HG03457 (cell line): ENCODE measurements at regions not wholly inside any gene's neighbourhood (a gene's known extent, or its start where the extent isn't known, plus 50 kb on each side); places are given as distances from the start of the nearest gene placed in this dataset.

Experiments
- ATAC-seq: cut with Tn5 transposase; IDR thresholded peaks from one replicate; pipeline ENCODE4 v1.9.1; 2021; ENCODE audit warnings: moderate number of reproducible peaks; ENCODE audit not compliant: unreplicated experiment

DNA sequence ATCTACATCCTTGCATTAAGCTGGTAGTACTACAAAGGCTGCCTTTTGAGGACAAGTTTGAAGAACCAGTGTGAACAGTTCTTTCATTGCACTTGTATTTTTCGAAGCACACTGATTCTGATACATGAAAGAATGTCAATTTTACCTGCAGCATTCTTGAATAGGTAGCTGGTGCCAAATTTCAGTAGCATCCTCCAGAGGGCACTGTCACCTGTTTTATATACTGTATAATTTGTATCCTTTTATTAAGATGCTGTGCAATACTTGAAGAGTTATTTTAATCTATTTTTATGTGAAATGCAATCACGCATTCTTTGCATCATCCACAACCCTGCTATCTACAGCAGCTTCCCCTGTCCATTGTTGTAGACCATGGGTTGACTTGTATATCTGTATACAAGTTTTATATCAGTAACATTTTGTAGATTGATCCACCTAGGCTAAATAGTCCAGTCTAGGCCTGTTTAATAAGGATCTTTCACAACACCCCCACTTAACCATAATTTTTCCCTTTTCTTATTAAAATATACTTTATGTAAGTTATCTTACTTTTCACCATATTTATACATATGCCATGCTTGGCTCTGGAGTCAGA lies 325.7 kb downstream of the PCDH7 start:
- ATAC-seq: no peak

DNA sequence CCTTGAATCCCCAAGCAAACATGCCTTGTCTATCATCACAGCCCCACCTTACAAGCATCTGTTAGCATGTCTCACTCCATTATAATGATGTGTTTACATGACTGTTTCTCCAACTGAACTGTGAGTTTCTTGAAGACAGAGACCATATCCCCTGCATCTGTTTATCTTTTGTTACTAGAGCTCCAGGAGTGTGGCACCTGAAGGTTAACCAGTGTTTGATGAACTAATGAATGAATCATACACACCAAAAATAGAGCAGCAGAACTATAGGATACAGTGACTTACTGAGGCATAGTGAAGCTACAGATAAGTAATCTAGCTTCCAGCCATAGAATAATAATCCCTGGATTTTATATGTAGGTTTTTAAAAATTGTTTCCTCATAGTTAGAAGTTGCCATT lies 331.0 kb downstream of the PCDH7 start:
- ATAC-seq: no peak

DNA sequence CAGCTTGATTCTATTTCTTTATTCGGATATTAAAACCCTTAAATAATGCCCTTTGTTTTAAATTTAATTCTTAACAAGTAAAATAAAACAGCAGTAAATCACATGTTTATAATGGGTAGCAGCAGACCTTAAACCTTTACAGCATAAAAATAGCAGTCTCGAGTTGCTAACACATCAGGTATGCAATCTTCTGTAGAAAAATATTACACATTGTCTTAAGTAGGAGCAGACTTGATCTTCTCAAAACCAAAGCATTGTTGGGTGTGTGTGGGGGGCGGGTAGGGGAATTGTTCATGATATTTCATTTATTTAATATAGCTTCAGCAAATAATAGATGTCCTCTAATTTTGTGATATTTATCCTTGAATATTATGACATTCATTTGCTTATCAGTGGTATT lies 331.4 kb downstream of the PCDH7 start:
- ATAC-seq: no peak

DNA sequence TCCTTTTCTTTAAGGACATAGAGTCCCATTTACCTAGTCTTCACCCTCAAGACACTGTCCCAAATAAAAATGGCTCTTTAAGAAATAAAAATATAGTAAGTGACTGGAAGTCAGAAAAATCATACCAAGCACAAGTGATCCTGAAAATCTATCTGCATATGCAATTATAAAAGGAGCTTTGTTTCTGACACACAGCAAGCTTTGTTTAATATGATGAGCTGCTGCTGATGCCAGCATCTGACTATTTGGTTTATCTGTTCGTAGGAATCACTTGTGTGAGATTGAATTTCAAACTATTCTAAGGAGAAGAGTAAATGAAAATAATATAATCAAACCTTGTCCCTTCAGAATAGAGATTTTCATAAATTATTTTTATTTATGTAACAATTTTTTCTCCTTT lies 332.4 kb downstream of the PCDH7 start:
- ATAC-seq: no peak

DNA sequence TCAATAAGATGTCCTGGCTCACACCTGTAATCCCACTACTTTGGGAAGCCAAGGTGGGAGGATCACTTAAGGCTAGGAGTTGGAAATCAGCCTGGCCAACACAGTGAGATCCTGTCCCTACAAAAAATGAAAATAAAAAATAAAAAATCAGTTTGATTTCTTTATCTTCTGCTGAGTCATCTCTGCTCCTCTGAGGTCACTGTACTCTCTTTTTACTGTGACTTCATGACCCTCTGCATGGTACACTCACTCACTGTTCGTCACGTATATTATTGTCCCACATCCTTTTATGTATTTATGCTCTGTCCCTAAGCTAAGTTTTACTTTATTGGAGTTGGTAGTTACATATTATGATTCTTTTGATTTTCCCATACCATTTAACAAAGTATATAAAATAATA lies 333.3 kb downstream of the PCDH7 start:
- ATAC-seq: no peak

DNA sequence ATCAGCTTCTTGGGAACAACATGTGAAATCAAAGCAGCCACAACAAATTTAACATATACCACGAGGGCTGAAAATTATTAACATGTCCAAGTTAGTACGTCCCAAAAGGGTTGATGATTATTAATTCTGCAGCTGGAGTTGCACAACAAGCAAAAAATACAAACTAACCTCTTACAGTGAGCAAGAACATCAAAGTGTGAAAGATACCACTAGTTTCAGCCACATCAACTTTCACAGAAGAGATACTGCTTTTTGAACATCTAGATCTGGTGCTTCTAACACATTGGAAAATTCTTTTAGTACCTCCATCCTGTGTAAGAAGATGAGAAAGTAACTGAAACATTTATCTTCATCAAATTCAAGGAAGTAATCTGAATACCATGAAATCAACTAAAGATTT lies 334.1 kb downstream of the PCDH7 start:
- ATAC-seq: no peak

DNA sequence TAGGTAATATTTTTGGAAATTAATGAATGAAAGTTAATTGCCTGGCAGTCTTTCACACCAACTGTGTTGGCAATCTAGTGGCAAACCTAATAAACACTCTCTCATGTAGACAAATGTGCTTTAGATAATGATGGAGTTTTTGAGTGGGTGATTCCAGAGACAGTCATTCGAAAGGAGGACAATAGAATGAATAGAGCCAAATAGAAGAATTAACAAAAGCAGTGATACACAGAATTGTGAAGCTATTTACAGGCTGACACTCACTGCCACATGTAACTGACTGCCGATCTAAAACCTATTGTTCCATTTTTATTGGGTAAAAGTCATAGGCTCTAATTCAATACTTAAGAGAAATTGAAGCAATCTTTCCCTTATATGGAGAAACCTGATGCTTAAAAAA lies 338.5 kb downstream of the PCDH7 start:
- ATAC-seq: no peak

DNA sequence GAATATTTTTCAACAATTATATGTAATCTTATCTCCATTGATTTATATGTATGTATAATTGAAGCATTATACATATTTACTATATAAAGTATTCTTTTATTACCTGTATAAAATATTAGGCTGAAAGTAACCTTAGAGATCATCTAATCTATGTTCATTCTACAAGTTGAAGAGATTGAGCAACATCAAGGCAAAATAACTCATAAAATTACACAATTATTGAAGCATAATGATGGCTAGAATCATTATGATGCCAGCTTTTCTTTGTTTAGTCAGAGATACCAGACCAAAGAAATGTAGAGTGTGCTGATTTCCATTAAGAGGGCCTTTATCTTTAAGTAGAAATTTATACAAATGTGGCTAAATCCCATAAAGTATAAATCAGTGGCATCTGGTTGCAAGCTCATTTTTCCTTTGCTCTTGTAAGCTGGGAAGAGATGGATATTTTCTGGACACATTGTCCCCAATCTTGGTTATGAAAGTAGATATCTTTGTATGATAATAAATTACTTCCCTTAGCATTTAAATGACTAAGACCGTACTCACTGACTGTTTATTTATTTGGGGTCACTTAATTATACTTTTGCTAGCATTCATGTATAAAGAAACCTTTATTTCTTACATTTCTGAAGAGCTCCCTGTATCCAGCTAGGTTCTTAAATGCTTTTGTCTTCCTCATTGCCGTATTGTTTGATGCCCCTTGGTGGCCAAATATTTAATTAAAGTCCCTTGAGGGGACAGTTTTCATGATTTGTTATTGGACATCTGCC lies 339.8 kb downstream of the PCDH7 start:
- no peak for ATAC-seq

DNA sequence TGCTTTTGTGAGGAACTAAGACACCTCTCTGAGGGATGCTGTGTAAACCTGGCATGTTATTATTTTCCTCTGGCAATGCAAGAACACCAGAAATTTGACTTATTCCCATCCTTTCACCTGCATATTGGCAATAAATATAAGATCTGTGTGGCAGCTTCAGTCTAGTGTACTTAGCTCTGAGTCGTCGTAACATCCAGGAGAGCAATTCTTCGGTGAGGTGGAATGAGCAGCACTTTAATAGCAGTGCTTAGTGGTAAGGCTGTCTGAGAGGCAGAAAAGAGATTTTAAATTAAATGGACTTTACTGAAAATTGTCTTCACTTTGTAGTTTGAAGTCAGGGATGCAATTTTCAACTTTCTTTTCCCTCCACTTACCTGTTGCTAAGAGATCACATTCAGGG lies 344.9 kb downstream of the PCDH7 start:
- ATAC-seq: no peak

DNA sequence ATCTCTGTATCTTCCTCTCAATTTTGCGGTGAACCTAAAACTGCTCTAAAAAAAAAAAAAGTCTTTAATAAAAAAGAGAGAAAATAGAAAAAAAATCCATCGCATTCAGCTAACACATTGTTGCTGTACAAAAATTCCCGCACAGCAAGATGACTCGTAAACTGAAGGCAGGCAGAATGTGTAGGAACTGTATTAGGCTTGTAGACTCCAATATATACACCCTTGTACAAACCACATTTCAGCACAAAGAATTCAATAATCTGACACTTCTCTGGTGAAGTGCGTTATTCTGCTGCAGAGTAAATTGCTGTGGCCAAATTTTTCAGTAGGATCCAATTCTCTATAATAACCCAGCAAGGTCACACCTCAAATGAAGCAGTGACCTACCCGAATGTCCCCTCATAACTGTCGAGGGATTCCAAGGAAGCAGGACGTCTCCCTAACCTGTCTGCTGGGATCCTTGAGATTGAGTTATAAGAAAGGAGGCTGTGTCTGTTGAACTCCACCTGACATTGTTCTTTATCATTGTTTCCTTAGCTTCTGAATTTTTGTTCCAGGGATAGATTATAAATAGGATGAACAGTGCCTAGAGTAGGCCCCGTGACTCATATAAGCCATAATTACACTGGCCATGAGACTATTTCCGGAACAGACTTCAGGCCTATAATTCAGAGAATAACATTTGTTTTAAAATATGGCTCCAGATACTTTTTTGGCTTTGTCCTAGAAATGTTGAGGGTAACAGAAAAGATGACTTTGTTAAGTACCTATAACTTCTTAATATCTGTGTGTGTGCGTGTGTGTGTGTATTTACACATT lies 348.3 kb downstream of the PCDH7 start:
- no peak for ATAC-seq

DNA sequence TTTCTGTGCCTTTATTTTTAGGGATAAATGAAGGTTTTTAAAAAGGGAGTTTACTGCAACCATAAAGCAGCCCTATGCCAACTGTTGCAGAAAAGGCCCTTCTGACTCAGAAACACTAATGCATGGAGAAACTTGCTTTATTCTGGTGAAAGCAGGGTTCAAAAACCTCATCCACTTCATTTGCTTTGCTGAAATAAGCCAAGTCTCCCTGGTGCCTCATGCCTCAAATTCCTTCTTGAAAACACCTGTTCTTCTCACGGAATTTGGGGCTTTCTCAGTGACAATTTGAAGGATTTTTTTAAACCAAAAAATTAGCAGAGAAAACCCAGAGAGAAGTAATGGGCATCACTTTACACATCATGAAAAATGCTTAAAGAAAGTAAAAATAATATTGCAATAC lies 349.0 kb downstream of the PCDH7 start:
- no peak for ATAC-seq

DNA sequence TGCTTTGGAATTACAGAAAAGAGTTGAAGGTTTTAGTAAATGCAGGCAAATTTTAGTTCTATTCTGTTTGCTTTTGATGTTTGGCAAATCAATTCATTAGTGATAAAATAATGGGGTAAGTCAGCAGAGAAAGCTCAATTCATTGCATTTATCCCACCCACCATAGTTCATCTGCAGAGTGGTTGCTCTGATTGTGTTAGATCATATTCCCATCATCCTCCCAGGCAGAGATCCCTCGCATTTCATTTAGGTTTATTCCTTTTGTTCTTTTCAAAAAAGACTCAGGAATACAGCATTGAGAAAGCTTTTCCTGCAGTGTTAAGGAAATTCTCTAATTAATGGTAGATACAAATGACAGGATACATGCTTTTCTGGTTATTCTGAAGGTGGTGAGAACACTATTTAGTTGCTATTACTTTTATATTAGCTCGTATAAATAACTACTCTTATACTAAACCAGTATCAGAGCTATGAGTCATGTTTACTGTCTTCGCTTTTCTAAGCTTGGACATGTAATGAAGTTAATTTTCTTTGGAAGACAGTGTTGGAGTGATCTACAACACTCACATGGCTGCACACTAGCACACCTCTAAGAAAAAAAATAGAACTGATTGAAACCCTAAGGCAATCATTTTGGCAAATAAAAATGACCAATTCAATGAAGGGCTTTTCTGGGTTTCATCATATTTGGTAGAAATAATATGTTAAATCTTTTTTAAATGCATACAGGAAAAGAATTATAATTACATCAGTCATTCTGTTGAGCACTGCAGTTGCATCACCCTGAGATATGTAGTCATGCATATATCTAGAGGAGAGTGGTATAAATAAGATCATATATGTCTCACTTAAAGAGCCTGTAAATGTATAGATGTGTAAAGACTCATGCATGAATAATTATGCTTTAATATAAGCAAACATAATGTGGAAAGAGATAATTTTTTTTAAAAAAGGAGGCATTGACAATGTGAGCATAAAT lies 351.6 kb downstream of the PCDH7 start:
- no peak for ATAC-seq

DNA sequence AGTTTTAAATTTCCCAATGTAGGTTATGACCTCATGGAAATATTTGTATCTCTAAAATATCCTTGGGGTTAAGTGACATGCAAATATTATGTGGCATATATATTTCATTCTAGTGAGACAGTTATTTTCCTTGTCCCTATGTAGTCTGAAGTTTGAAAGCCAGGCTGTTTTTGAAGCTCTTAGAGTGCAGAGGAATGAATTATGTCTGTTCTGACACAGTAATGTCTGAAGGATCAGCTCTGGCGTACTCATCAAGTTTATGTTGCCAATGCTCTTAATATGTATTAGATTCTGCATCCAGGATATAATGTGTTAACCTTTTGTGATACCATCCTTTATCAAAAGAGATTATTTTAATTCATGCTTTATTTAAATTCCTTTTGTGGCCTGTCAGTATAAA lies 355.8 kb downstream of the PCDH7 start:
- ATAC-seq: no peak

DNA sequence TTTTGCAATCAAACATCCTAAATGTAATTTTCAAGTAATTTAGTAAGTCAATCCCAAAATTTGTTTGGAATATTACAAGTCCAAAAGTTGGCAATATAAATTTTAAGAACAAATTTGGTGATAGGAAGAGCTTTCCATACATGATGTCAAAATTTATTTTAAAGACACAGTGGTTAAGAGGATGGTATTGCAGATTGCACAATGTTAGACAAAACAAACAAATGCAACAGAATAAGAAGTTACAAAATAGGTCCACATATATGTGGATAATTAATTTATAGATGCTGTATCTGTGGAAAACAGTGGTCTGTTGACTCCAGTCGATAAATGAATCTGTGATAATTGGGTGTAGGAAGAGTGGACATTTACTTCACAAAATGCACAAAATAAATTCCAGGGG lies 358.5 kb downstream of the PCDH7 start:
- no peak for ATAC-seq

DNA sequence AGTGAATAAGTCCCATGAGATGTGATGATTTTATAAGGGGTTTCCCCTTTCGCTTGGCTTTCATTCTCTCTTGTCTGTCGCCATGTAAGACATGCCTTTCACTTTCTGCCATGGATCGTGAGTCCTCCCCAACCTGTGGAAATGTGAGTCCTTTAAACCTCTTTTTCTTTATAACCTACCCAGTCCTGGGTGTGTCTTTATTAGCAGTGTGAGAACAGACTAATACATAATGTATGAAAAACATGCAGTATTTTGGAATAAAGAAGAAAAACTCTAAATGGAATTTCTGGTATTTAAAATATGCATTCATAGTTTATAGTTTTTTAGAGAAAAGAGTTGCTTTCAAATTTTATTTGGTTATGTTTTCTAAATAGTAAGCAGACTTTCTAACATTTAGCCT lies 360.7 kb downstream of the PCDH7 start:
- no peak for ATAC-seq

DNA sequence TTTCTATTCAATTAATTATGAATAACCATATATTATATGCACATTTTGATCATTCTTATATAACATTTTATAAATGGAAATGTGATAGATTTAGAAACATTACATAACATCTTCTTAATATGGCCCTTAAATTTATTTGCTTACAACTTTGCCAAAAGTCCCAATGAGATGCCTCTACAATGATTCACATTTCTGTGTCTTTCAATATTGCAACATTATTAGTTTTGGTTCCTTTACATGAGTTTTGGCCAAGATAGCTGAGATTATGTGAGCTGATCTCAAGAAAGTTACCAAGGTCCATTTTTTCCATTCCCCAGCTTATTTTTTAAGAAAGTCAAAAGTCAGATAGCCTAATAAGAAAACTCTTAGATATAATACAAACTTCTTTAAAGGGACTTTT lies 361.2 kb downstream of the PCDH7 start:
- ATAC-seq: no peak

DNA sequence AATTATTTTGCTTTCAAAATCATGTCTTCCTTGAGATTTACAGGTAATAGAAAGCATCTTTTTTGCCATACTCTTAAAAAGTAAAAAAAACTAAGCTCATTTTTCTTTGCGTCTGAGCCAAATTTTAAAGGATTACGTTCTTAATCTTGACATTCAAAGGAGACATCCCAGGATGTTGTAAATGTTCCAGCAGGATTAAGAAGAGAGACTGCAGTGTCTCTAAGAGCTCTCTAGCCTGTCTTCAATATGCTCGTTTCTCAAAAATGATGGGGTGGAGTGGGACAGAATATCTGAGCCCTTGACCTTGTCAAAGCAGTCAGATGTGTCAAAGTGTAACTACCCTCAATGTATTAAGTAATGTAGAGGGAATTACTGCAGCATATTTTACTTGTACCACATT lies 363.3 kb downstream of the PCDH7 start:
- no peak for ATAC-seq

DNA sequence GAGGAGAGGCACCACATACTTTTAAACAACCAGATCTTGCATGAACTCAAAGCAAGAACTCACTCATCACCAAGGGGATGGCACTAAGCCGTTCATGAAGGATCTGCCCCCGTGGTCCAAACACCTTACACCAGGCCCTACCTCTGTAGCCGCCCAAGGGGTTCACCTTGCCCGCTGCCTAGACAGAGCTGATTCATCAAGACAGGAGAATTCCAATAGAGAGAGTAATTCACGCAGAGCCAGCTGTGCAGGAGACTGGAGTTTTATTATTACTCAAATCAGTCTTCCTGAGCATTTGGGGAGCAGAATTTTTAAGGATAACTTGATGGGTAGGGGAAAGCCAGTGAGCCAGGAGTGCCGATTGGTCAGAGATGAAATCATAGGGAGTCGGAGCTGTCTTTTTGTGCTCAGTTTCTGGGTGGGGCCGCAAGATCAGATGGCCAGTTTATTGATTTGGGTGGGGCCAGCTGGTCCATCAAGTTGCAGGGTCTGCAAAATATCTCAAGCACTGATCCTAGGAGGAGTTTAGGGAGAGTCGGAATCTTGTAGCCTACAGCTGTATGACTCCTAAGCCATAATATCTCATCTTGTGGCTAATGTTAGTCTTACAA lies 364.7 kb downstream of the PCDH7 start:
- no peak for ATAC-seq

DNA sequence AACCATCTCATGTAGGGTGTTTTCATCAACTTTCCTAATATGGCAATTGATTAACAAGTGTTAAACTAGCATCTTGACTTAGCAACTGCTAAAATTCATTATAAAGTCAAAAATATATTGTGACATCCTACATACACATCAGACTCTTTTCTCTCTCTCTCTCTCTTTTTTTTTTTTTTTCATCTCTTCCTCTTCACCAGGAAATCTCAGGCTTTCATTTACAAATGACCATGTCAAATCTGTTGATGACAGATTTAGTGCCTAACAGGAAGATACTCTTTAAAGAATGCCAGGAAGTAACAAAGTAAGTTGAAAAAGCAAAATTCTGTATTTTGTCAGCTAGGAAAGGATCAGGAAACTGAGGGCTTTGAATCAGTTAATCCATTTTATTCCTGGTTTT lies 365.5 kb downstream of the PCDH7 start:
- ATAC-seq: no peak

DNA sequence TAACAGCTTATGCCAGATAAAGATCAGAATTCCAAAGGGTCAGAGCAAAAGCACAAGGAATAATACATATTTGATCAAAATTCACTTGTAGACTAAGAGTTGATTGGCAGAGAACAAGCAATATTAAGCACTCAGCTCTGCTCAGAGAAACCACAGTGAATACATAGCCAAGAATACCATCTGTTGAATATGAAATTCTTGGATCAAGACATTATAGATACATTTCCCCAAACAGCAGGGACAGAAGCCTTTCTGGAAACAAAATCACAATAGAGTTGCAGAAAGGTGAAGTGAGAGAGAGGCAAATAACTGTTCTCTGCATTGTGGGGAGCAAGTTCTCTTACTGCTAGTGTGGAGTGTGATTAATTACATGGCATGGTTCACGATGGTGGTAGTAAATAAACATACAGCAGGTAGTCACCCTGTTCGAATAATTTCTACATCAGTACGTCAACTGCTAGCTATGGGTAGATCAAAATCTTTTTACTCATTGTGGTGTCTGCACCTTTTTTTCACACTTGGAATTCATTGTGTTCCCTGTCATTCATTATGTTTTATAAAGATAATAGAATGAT lies 366.7 kb downstream of the PCDH7 start:
- no peak for ATAC-seq
